MM.1S (cell line): ENCODE measurements at regions not wholly inside any gene's neighbourhood (a gene's known extent, or its start where the extent isn't known, plus 50 kb on each side); places are given as distances from the start of the nearest gene placed in this dataset.

ENCODE experiments used
- EZH2 ChIP-seq: fragments of 300-600 bp; sonication (generic); optimal IDR thresholded peaks from 2 replicates; pipeline ENCODE3; 2017; ENCODE audit warnings: low read depth, mild to moderate bottlenecking, antibody characterized with exemption, low read length, mixed read lengths
- TF ChIP-seq, protein P1 (sequence below): fragments of 300-600 bp; sonication (generic); IDR thresholded peaks from 2 replicates; pipeline ENCODE4 v1.5.1; 2016; ENCODE audit warnings: antibody characterized with exemption, low read length, mixed read lengths

DNA sequence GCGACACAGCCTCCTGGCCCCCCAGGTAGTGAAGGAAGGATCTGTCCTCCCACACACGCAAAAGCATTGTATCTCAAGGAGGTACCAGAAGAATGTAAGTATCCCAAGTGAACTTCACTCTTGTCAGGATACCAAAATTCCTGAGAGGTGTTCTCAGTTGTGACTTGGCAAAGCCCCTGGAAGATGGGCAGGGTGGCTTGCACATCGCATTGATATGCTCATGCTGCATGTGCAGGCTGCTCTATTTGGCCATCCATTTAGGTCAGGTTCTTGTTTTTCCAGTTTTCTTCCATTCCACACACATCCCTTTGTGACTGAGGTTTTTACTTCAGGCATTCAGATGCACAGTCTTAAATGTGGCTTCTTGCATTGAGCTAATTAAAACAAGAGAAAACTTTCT is 382.8 kb downstream of the FOXO1 start:
- TF ChIP-seq, protein P1, sequence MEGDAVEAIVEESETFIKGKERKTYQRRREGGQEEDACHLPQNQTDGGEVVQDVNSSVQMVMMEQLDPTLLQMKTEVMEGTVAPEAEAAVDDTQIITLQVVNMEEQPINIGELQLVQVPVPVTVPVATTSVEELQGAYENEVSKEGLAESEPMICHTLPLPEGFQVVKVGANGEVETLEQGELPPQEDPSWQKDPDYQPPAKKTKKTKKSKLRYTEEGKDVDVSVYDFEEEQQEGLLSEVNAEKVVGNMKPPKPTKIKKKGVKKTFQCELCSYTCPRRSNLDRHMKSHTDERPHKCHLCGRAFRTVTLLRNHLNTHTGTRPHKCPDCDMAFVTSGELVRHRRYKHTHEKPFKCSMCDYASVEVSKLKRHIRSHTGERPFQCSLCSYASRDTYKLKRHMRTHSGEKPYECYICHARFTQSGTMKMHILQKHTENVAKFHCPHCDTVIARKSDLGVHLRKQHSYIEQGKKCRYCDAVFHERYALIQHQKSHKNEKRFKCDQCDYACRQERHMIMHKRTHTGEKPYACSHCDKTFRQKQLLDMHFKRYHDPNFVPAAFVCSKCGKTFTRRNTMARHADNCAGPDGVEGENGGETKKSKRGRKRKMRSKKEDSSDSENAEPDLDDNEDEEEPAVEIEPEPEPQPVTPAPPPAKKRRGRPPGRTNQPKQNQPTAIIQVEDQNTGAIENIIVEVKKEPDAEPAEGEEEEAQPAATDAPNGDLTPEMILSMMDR: no peak
- no peak for TF ChIP-seq EZH2
